HCT116 (cell line): ENCODE measurements at regions not wholly inside any gene's neighbourhood (a gene's known extent, or its start where the extent isn't known, plus 50 kb on each side); places are given as distances from the start of the nearest gene placed in this dataset.

Experiments used
- ATAC-seq: fragments of 200-7000 bp; cut with Tn5 transposase; 2 replicates; pipeline ENCODE4 v1.9.1; 2020; ENCODE audit warnings: mild to moderate bottlenecking, moderate library complexity
- BruUV-seq: library from RNA; stranded (reverse); fragments of 400-500 nt; replicated peaks from 2 replicates; lab custom pipeline; 2021; lab: Mats Ljungman, UMichigan
- CTCF ChIA-PET: fragments of 300-600 bp; sonication (Branson Sonifier 250); formaldehyde crosslinking; loops from one replicate; lab custom pipeline; 2021; ENCODE audit warnings: antibody characterized with exemption; lab: Charles Lee
- POLR2A ChIA-PET: fragments of 300-600, 350-600 bp; sonication (Branson Sonifier 250); formaldehyde crosslinking; loops from one replicate; lab custom pipeline; 2021; ENCODE audit warnings: antibody characterized with exemption; lab: Charles Lee
- RAD21 ChIA-PET, 2 experiments: fragments of 300-600 bp; sonication (Branson Sonifier 250); formaldehyde crosslinking; loops; one replicate each; lab custom pipeline; 2023; ENCODE audit warnings: low total read pairs in 2 of 2; ENCODE audit not compliant: uncharacterized antibody in 2 of 2, unreplicated experiment in 2 of 2, low non-redundant PET in 1 of 2; lab: Charles Lee
- DNase-seq: peaks from one replicate; pipeline ENCODE4 v3.0.0-alpha.2; 2010; ENCODE audit warnings: low read depth, low spot score
- H2AFZ ChIP-seq: fragments of 200-600 bp; shearing (Covaris generic), sonication (generic); 2 replicates; pipeline ENCODE4 v1.6.1; 2017; ENCODE audit warnings: low read depth, mixed run types, mixed read lengths, antibody characterized with exemption, low read length; ENCODE audit not compliant: poor library complexity, severe bottlenecking
- H3K27ac ChIP-seq: 2 replicates; pipeline ENCODE4 v1.5.1; 2012; ENCODE audit warnings: low read depth, low read length
- H3K27me3 ChIP-seq: fragments of 200-600 bp; sonication (generic); 2 replicates; pipeline ENCODE4 v1.6.1; 2016; ENCODE audit warnings: mixed run types, low read length, mixed read lengths; ENCODE audit not compliant: insufficient read depth
- H3K36me3 ChIP-seq, 2 experiments: fragments of 200-500 bp in 1 of 2; fragments of 200-600 bp in 1 of 2; sonication (Bioruptor generic) in 1 of 2; sonication (generic) in 1 of 2; 2 replicates each; pipeline versions ENCODE4 v1.5.1 to v1.6.1; 2014 to 2016; ENCODE audit warnings: low read length in 2 of 2, inconsistent platforms in 1 of 2, mixed read lengths in 1 of 2, mixed run types in 1 of 2; ENCODE audit not compliant: insufficient read depth in 2 of 2, control insufficient read depth in 1 of 2
- H3K4me1 ChIP-seq, 2 experiments: fragments of 200-600 bp in 1 of 2; sonication (generic) in 1 of 2; 2 replicates each; pipeline versions ENCODE4 v1.5.1 to v1.6.1; 2012 to 2017; ENCODE audit warnings: low read length in 2 of 2, inconsistent platforms in 1 of 2, mild to moderate bottlenecking in 1 of 2, mixed read lengths in 1 of 2, mixed run types in 1 of 2, moderate library complexity in 1 of 2; ENCODE audit not compliant: insufficient read depth in 2 of 2, control insufficient read depth in 1 of 2
- H3K4me2 ChIP-seq: fragments of 200-600 bp; sonication (generic); 2 replicates; pipeline ENCODE4 v1.6.1; 2017; ENCODE audit warnings: mixed run types, low read length, mixed read lengths
- H3K4me3 ChIP-seq, 2 experiments: fragments of 200-600 bp in 1 of 2; sonication (generic) in 1 of 2; replicated peaks in 1 of 2; 2 replicates each; pipeline ENCODE4 v1.5.1; 2011 to 2016; ENCODE audit warnings: low read length in 2 of 2, control low read depth in 1 of 2, low read depth in 1 of 2, mild to moderate bottlenecking in 1 of 2, mixed read lengths in 1 of 2, mixed run types in 1 of 2
- H3K79me2 ChIP-seq: fragments of 200-600 bp; sonication (generic); 2 replicates; pipeline ENCODE4 v1.6.1; 2017; ENCODE audit warnings: mild to moderate bottlenecking, mixed run types, low read length, moderate library complexity, mixed read lengths; ENCODE audit not compliant: insufficient read depth
- H3K9ac ChIP-seq: fragments of 200-600 bp; sonication (generic); 2 replicates; pipeline ENCODE4 v1.6.1; 2016; ENCODE audit warnings: low read length, mixed read lengths
- H3K9me2 ChIP-seq: fragments of 200-600 bp; sonication (generic), shearing (Covaris generic); 2 replicates; pipeline ENCODE4 v1.6.1; 2017; ENCODE audit warnings: mixed run types, mild to moderate bottlenecking, moderate library complexity; ENCODE audit not compliant: insufficient read depth
- H3K9me3 ChIP-seq, 2 experiments: fragments of 200-500 bp in 1 of 2; fragments of 200-600 bp in 1 of 2; sonication (Bioruptor generic) in 1 of 2; sonication (generic) in 1 of 2; 2 replicates each; pipeline ENCODE4 v1.6.1; 2014 to 2017; ENCODE audit warnings: low read length in 2 of 2, mixed read lengths in 2 of 2, inconsistent platforms in 1 of 2, low read depth in 1 of 2, mild to moderate bottlenecking in 1 of 2, mixed run types in 1 of 2, moderate library complexity in 1 of 2; ENCODE audit not compliant: control insufficient read depth in 1 of 2, insufficient read depth in 1 of 2
- H4K20me1 ChIP-seq: fragments of 200-600 bp; sonication (generic), shearing (Covaris generic); 2 replicates; pipeline ENCODE4 v1.6.1; 2017; ENCODE audit warnings: mixed run types, mild to moderate bottlenecking, moderate library complexity; ENCODE audit not compliant: insufficient read depth
- ATF3 ChIP-seq: IDR thresholded peaks from 2 replicates; pipeline ENCODE4 v1.6.1; 2012
- CBX3 ChIP-seq: IDR thresholded peaks from 2 replicates; pipeline ENCODE4 v1.6.1; 2012; ENCODE audit warnings: low read depth
- EGR1 ChIP-seq: IDR thresholded peaks from 2 replicates; pipeline ENCODE4 v1.6.1; 2012; ENCODE audit warnings: low read depth
- ELF1 ChIP-seq: IDR thresholded peaks from 2 replicates; pipeline ENCODE4 v1.6.1; 2012; ENCODE audit warnings: low read depth, borderline replicate concordance
- EZH2 ChIP-seq: fragments of 200-600 bp; sonication (generic); IDR thresholded peaks from 2 replicates; pipeline ENCODE4 v1.6.1; 2017; ENCODE audit warnings: antibody characterized with exemption, mixed run types
- EZH2phosphoT487 ChIP-seq: fragments of 200-600 bp; IDR thresholded peaks from 2 replicates; pipeline ENCODE4 v1.6.1; 2018; ENCODE audit warnings: antibody characterized with exemption, borderline replicate concordance
- JUND ChIP-seq: IDR thresholded peaks from 2 replicates; pipeline ENCODE4 v1.6.1; 2012
- MAX ChIP-seq: IDR thresholded peaks from 2 replicates; pipeline ENCODE4 v1.6.1; 2012
- POLR2A ChIP-seq: IDR thresholded peaks from 2 replicates; pipeline ENCODE4 v1.7.0; 2011; ENCODE audit warnings: borderline replicate concordance; ENCODE audit not compliant: insufficient read depth, insufficient read length; ENCODE audit errors: extremely low read depth
- POLR2AphosphoS5 ChIP-seq: IDR thresholded peaks from 2 replicates; pipeline ENCODE4 v1.6.1; 2011; ENCODE audit warnings: mild to moderate bottlenecking, low read depth, low read length, moderate library complexity
- RAD21 ChIP-seq: IDR thresholded peaks from 2 replicates; pipeline ENCODE4 v1.6.1; 2012; ENCODE audit warnings: low read depth, mild to moderate bottlenecking
- SIN3A ChIP-seq: IDR thresholded peaks from 2 replicates; pipeline ENCODE4 v1.6.1; 2012; ENCODE audit warnings: low read depth
- SP1 ChIP-seq: IDR thresholded peaks from 2 replicates; pipeline ENCODE4 v1.6.1; 2012; ENCODE audit warnings: low read depth
- SRF ChIP-seq: IDR thresholded peaks from 2 replicates; pipeline ENCODE4 v1.6.1; 2012; ENCODE audit warnings: low read depth
- YY1 ChIP-seq: IDR thresholded peaks from 2 replicates; pipeline ENCODE4 v1.6.1; 2011; ENCODE audit warnings: low read length, low read depth, moderate library complexity, mild to moderate bottlenecking; ENCODE audit not compliant: insufficient replicate concordance; ENCODE audit errors: extremely low read depth
- ZNF274 ChIP-seq: fragments of 200-500 bp; sonication (Bioruptor generic); IDR thresholded peaks from 2 replicates; pipeline ENCODE4 v1.6.1; 2014; ENCODE audit warnings: mild to moderate bottlenecking, low read depth, low read length, inconsistent platforms
- intact Hi-C: fragments of 100-400 bp; cut with micrococcal nuclease; formaldehyde crosslinking; loops from 2 replicates; pipeline ENCODE4 v1.10.0; 2022

DNA sequence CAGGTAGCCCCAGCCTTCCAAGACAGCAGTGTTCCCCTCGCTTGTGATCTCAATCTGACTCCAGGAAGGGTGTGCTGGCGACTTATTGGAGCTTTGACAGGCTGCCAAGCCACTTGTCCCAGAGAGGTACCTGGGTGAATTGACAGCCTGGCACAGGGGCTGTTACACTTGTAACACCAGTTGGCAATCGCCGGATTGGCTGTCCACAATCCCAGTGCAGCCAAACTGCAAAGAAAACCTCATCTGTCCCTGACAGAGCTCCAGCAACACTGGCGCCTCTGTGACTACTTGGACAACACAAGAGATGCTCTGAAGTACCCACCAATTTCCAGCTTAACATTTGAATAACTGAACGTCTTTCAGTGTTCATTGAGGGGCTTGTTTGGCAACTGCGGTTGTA lies 76.8 kb upstream of the PRPS1 start:
- no peaks in the 10 kb centered on the region for H4K20me1 ChIP-seq
- no peaks in the 10 kb centered on the region for H3K79me2 ChIP-seq
- no peaks in the 10 kb centered on the region for H3K27me3 ChIP-seq
- intact Hi-C loops = no loop called here
- no peak for TF ChIP-seq MAX
- no peak for TF ChIP-seq POLR2A
- TF ChIP-seq ATF3 = no peak
- no peak for TF ChIP-seq JUND
- no peak for TF ChIP-seq SRF
- no peak for TF ChIP-seq ZNF274
- TF ChIP-seq SP1 = no peak
- no peak for TF ChIP-seq CBX3
- no peak for TF ChIP-seq ELF1
- no peak for TF ChIP-seq SIN3A
- no peak for TF ChIP-seq EZH2
- no peak for ATAC-seq
- no peak overlapping the region for H3K4me3 ChIP-seq
- H3K9me2 ChIP-seq = no peaks in the 10 kb centered on the region
- CTCF ChIA-PET = no interaction called here
- RAD21 ChIA-PET = no interaction called here
- no peak overlapping the region for H3K4me2 ChIP-seq
- H3K4me1 ChIP-seq = no peaks in the 10 kb centered on the region
- H2AFZ ChIP-seq = no peak overlapping the region
- POLR2A ChIA-PET = no interaction called here
- DNase-seq = no peak
- BruUV-seq = no TSS peak
- H3K9ac ChIP-seq = no peak overlapping the region
- H3K36me3 ChIP-seq = no peaks in the 10 kb centered on the region
- no peak overlapping the region for H3K27ac ChIP-seq
- no peaks in the 10 kb centered on the region for H3K9me3 ChIP-seq

DNA sequence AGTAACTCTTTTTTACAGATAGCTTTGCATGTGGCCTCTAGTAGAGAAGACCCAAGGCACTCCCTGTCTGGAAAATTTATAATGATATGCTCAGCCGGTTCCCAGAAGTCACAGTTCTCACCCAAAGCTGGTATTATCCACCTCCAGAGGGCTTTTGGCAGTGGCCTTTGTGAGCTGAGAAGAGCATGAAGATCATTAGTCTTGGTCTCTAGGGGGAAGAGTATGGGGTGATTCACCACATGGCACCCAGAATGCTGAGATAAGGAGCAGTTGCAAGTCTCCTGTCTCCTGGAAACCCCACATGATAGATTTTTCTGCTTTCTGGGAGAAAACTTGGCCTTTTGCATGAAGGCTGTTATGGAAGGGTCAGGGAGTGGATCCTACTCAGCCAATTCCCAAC lies 75.4 kb upstream of the PRPS1 start:
- POLR2A ChIA-PET = no interaction called here

More for the DNA sequence above, 75.4 kb upstream of the PRPS1 start:
- no TSS peak for BruUV-seq
- intact Hi-C loops = no loop called here
- DNase-seq (no peak), ATAC-seq (no peak)
- H3K27ac ChIP-seq = no peak overlapping the region
- H3K9me2 ChIP-seq = no peaks in the 10 kb centered on the region
- no peak overlapping the region for H2AFZ ChIP-seq
- no peak overlapping the region for H3K4me2 ChIP-seq
- no peaks in the 10 kb centered on the region for H3K36me3 ChIP-seq
- H3K4me3 ChIP-seq = no peak overlapping the region
- ChIA-PET RAD21 (no interaction called here), CTCF (no interaction called here)
- H3K79me2 ChIP-seq = no peaks in the 10 kb centered on the region
- no peak overlapping the region for H3K9ac ChIP-seq
- TF ChIP-seq RAD21 (no peak), POLR2AphosphoS5 (no peak), ATF3 (no peak), JUND (no peak), EZH2 (no peak), YY1 (no peak), EZH2phosphoT487 (no peak), ZNF274 (no peak), EGR1 (no peak), SP1 (no peak), POLR2A (no peak), SRF (no peak)
- no peaks in the 10 kb centered on the region for H3K27me3 ChIP-seq
- no peaks in the 10 kb centered on the region for H3K9me3 ChIP-seq
- no peaks in the 10 kb centered on the region for H4K20me1 ChIP-seq
- H3K4me1 ChIP-seq = no peaks in the 10 kb centered on the region
